Amniotic stem cell (primary cell): ENCODE measurements at regions not wholly inside any gene's neighbourhood (a gene's known extent, or its start where the extent isn't known, plus 50 kb on each side); places are given as distances from the start of the nearest gene placed in this dataset.

Experiments used
- DNase-seq: peaks from one replicate; lab custom pipeline; 2025; lab: John Stamatoyannopoulos, UW

DNA sequence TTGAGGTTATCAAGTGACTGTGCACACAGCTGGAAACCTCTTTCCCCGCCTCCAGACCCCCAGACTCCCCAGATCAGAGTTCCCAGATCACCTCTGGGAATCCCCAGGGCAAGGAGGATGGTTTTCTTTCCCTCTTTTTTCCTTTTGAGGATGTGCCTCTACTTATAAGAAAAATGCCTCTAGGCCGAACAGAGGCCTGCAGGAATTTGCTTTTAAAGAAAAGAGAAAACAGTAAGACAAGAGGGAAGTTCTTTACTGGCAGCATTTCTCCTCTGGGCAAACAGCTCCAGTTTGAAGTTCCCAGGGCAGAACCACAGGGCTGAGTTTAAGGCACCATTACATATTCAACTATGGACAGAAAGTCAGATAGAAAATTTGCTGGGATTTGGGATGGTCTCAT lies 837.9 kb upstream of the LCORL start:
- no peak for DNase-seq

DNA sequence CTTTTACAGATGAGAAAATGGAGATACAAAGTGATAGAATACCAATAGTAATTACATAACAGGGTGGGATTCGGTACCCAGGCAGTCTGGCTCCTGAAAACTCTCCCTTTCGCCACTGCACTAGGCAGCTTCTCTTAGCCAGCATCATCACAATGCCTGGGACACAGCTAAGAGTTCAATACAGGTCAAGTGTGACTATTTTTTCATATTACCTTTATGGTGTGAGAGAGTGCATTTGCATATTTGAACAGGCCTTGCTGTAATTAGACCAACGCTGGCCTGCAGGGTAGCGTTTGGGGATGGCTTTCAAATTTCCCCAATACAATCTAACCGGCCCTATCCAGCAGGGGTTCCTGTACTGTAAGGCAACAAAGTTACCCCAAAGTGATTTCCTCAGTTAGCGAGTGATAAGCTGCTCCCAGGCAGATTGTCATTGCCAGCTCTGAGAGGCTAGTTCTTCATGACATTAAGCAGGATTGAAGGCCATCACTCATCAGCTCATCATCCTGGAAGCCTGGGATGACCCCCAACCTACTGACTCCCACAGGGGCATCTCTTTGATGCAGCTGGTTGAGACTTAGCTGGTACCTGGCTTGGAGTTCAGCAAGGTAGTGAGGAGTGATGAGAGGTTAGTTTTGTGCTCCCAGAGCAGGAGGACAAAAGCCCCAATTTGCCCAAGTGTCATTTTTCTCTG lies 836.8 kb upstream of the LCORL start:
- no peak for DNase-seq

DNA sequence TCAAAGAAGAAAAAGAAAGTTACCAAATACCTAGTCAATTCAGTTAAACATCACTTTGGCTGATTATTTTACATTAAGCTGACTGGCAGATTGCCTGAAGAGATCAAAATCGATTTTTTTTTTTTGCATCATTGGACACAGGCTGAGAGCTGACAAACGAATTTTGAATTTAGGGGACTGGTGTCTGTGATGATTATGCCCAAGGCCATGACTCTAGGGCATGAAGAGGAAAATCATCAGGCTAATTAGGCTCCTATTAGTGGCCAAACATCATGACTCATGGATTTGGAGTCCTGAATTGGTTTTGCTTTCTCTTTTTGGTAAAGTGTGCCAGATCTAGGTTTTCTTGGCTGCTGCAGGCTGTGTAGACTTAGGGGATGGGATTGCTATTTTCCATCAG lies 829.3 kb upstream of the LCORL start:
- no peak for DNase-seq

DNA sequence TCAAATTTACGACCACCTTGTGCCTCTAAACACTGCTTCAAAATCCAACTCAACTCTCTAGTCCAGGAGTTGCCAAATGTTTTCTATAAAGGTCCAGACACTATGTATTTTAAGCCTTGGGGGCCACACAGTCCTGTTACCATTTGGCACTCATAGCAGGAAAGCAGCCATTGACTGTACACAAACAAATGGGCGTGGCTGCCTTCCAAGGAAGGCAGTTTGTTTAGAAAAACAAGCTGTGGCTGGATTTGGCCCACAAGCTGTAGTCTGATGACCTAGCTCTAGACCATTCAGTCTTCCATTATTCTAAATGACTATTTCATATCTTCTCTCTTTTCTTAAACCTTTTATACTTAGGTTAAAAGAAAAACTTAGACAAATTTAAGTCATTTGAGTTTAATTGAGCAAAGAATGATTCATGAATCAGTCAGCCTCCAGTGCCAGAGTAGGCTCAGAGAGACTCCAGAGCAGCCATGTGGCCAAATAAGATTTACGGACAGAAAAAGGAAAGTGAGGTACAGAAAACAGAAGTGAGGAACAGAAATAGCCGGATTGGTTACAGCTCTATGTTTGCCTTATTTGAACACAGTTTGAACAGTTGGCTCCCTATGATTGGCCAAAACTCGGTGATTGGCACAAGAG lies 825.8 kb upstream of the LCORL start:
- no peak for DNase-seq

DNA sequence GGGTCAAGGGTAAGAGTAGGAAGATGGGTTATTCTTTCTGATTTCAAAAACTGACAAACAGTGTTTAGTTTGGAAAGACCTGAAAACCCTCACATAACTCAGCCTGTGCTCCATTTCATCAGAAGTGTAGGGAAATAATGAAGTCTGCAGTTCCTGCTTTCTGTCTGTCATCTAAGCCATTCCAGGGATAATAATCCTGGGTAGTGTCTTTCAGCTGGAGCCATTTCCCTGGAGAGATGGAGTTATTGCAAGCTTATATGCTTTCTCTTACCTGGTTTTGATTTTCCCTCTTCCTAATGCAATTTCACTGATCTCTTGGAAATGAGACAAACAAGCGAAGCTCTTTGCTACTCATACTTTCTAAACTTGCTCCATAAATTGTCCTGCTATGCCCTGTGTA lies 824.8 kb upstream of the LCORL start:
- no peak for DNase-seq

DNA sequence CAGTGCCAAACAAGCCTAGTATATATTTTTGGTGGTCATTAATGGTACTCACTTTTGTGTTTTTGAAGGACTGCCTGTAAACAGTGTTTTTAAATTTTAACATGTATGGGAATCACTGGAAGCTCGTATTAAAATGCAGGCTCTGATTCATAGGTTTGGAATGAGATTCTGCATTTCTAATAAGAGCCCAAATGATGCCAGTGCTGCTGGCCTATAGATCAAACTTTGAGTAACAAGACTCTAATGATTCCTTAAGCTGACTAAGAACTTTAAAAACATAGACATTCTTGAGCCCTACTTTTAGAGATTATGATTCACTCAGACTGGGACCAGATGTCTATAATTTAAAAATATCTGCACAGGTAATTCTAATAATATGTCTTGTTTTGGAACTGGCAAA lies 823.2 kb upstream of the LCORL start:
- no peak for DNase-seq

DNA sequence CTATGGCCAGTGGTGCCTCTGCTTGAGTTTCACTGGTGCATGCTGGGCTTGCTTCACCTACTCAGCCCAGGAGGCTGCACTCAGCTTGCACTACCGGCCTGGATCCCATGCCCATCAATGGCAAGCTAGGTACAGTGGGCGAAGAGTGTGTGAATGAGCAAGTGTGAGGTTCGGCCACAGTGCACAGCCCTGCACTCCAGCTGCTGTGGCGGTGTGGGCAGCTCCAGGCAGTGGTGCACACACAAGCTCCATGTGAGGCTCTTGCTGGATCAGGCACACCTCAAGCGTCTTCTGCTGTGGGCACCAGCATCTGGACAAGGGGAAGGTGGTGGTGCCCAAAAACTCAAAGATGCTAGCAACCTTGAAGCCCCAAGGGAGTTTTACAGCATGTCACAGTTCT lies 820.9 kb upstream of the LCORL start:
- no peak for DNase-seq

DNA sequence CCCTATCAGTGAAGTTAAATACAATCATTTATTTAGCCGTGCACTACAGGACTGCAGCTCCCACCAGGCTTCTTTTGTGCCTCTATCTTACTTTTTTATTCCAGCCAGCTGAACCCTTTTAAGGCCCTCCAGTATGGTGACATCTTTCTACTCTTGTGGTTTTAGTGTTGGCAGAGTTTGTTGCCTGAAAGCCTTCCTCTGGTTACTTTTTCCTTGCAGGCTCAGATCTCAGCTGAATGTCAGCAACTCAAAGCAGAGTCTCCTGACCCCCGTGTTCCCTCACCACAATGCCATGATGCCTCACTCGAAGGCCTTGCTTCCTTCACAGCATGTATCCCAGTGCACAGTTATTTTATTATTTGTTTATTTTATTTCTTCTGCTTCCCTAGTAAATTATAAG lies 818.9 kb upstream of the LCORL start:
- DNase-seq: no peak

DNA sequence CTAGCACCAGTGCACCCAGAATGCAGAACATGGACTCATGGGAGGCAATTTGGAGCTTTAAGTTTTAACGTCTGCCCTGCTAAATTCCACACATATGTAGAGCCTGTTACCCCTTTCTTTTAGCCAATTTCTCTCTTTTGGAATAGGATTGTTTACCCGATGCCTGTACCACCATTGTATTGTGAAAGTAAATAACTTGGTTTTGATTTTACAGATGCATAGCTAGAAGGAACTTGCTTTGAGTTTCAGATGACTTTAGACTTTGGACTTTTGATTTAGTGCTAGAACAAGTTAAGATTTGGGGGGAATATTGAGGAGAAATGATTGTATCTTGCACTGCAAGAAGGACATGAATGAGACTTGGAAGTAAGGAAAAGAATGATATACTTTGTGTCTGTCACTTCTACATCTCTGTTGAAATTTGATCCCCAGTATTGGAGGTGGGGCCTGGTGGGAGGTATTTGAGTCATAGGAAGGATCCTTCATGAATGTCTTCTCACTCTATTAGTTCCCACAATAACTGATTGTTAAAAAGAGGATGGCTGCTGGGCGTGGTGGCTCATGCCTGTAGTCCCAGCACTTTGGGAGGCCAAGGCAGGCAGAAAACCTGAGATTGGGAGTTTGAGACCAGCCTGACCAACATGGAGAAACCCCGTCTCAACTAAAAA lies 794.8 kb upstream of the LCORL start:
- DNase-seq: no peak

DNA sequence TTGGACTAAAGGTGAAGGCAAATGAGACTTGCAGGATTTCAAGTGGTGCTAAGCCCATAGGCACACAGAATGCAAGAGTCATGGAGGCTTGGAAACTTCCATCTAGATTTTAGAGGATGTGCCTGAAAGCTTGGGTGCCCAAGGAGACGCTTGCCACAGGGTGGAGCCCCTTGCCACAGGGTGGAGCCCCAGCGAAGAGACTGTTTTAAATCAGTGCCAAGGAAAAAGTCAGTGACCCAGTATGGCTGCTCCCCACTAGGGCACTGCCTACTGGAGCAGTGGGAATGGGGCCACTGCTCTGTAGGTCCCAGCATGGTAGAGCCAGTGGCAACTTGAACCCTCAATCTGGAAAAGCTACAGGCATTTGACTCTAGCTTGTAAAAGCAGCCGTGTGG lies 794.2 kb upstream of the LCORL start:
- DNase-seq: no peak

DNA sequence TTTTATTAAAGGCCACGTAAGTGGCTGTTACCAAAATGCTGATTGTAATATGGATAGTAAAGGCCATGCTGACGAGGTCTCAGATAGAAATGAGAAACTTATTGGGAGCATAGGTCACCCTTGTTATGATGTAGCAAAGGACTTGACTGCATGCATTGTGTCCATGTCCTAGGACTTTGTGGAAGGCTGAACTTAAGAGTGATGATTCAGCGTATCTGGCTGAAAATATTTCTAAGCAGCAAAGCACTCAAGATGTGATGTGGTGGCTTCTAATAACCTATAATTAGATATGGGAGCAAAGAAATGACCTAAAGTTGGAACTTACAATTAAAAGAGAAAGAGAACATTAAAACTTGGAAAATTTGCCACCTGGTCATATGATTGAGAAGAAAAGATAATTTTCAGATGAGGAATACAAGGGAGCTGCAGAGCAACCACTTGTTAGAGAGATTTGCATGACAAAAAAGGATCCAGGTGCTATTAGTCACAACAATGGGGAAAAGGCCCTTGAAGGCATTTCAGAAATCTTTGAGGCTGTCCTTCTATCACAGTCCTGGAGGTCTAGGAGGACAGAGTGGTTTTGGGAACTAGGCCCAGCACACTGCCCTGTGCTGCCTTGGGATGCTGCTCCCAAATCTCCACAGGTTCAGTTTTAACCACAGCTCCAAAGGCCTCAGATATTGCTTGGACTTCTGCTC lies 793.7 kb upstream of the LCORL start:
- no peak for DNase-seq

DNA sequence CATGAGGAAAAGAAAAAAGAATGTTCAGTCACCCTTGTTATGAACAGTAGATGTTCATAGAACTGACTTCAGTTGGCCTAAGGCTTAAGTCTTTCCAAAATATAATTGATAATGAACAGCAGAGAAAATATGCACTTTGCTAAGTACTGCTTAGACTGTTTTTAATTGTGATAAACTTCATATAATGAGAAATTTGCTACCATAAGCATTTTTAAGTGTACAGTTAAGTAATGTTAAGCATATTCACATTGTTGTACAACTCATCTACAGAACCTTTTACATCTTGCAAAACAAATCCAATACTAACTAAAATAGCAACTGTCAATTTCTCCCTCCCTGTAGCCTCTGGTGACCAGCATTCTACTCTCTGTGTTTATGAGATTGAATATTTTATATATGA lies 792.2 kb upstream of the LCORL start:
- no peak for DNase-seq

DNA sequence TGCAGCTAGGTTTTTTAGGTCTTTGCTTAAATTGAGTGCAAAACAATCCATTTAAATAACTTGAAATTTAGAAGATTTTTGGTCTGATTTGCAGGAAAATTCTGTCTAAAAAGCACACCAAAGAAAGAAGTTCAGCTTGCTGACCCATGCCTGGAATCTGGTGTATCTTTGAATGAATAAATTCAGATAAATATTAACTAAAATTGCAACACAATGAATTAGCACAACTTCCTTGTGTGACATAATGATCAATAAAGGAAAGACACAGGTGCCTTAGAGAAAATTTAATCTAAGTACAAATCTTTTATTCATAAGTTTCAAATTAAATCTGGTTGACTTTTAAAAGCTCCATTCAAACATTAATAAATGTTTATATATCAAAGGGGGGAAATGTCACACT lies 791.5 kb upstream of the LCORL start:
- DNase-seq: no peak

DNA sequence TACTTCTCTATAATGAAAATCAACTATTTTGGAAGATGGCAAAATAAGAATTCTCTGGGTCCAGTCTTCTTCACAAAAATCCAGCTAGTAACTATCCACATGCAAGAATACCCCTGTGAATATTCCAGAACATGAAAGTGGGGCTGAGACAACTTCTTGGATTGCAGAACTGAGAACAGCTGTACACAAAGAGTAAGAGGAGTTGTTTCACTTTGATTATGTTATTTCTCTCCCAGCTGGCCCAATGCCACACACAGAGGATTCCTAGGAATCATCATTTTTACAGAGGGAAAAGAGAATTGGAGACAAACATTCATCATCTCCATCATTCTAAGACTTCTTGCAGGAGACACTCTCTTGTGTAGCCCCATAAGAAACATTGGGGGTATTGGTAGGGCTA lies 782.2 kb upstream of the LCORL start:
- DNase-seq: no peak

DNA sequence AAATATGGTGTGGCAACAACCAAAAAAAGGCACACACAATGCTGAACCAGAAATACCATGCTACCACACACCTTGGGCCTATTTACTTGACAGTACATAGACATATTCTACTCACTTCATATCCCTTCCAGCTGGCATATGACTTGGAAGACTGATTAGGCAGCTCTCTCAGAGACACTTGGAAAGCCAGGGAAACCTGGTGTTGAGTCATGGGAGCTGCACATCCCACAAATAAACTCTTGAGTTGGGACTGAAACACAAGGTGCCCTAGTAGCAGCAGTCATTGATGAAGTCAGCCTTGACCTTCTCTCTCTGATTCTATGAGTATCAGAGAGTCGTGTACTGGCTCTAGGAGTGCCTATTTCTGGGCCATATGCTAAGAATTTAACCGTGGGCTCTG lies 776.6 kb upstream of the LCORL start:
- DNase-seq: no peak

DNA sequence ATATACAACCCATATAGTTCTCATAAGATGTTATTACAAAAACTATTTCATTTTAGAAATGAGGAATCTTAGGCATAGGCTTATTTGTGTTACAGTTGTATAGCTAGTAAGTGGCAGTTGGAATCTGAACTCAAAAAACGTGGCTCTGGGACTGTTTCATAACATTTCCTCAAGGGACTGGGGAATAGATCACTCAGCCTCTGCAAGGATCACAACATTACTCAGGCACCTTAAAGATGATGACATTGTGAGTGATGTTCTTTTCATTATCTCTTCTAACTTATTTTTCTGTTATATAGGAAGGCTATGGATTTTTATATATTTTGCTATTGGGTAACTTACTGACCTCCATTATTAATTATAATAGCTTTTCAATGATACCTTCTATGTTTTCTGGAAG lies 774.2 kb upstream of the LCORL start:
- no peak for DNase-seq

DNA sequence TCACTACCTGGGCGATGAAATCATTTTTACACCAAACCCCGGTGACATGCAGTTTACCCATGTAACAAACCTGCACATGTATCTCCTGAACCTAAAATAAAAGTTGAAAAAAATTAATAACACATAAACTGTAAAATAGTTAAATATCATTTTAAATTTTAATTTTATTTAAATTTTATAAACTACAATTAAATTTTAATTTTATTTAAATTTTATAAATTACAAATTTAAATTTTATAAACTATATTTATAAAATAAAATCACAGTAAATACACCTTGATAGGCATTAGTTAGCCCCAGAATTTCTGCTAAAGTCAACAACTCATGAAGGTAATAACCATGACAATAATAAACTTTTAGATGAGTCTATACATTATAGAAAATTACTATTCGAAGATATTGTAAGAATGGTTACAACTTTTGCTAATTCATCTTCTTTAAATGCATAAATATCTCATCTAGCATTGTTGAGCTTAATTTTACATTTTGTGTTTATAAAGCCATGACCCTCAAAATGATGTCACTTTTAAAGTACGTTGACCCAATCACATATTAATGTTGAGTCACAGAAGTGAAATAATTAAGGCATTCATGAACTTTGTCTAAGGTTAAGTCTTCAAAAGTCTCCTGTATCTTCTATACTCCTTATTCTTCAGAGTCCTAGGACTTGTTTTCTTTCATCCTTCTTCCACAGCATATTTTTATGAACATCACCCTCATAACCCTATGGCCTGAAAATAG lies 755.8 kb upstream of the LCORL start:
- no peak for DNase-seq

DNA sequence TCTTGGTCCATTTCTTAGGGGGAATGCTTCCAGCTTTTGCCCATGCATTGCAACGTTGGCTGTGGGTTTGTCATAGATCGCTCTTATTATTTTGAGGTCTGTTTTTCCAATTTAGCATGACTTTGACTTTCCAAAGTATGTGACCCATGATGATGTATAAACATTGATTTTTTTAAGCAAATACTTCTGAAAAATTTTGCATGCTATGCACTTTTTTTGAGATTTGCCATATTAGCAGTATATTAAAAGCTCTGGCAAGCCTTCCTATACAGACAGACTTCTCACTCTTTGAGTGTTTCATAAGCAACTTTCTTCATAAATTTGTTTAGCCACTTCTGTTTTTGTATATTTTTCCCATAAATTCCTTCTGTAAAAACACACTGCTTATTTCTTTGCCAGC lies 746.4 kb upstream of the LCORL start:
- no peak for DNase-seq

DNA sequence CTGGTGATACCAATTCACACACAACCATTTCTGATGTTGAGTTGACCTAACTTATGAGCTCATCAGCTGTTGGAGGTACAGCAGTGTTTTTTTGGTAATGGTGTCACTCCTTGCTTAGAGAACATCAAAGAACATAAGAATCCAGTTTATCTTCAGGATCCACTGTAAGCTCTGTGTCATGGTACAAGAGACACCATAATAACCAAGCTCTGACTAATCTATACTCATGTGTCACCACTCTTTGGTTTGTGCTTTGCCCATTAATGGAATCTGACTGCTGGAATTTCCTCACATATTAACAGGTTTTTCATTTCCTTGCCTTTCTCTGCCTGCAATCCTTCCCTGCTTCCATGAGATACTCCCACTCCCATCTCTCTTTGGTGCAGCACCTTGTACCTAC lies 735.1 kb upstream of the LCORL start:
- no peak for DNase-seq

DNA sequence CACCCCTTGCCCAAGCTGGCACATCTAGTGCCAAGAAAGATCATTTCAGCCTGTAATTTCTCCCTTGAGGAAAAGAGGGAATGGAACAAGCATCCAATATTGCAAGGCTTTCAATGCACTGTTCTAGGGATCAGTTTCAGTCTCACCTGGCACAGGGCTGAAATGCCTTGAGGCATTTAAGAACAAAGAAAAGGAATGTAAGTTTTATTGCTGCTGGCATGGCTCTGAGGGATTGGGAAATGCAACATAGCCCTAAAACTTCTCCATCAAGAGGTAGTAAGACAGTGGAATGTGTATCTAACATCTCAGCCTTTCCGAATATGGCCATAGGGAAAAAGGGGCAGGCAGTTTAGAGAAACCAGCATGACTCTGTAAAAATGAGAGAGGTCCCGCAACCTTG lies 732.6 kb upstream of the LCORL start:
- no peak for DNase-seq

DNA sequence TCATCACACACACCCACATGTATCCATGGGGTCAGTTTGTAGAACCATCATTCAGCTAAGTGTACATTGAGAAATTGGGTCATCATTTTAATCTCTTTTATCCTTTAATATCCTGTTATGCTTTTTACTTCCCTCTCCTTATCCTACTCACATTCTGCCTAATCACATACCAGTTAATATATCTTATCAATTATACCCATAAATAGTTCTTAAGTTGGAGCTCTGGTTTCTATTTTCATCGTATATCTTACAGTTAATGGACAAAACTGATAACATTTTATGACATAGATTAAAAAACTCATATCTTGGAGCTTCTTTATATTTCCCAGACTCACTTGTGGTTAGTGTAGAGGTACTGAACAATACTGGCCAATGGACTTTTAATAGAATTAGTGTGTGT lies 729.5 kb upstream of the LCORL start:
- no peak for DNase-seq

DNA sequence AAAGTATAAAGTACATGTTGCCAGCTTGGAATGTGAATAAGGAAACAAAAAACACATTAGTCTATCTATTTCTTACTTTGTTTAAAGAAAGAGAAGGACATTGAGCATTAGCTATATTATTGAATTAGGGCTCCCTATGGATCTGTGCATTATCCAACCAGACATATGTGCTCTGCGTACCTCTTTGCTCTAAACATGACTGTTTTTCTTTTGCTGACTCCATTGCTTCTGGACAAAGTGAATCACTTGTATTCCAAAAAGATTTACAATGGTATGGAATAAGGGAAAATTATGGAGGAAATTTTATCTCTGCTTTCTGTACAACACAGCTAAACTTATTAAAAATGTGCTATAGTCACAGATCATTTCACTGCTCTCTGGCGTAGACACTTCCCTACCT lies 727.8 kb upstream of the LCORL start:
- no peak for DNase-seq
